ENCODE measurements at regions not wholly inside any gene's neighbourhood (a gene's known extent, or its start where the extent isn't known, plus 50 kb on each side); places are given as distances from the start of the nearest gene placed in this dataset.

DNA sequence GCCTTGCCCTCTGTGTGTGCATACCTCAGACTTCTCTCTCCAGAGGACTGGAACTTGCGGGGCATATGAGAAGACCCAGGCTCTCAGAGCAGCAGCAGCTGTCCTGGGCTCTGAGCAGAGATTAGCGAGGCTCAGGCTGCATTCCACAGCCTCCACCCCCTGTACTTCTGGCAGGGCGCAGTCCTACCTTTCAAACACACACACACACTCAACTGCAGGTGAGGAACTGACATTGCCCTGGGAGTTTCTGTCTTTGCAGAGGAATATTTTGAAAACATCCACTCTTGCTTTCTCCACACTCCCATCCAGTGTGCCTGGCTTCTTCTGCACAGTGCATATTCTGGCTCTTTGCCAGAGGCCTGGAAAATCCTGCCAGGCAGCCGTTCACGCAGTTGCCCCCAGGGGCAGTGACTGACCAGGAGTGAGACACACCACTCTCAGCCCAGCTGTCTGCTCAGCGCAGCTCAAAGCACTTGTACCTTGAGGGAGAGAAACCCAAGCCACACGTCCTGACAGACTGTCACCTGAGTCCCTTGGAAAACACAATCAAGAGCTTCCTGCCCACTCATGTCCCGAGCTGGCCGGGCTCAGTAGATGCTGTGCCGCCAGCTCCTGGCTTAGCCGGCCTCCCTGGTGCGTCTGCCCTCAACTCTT is 460.8 kb downstream of the RNF144A start:
- TF ChIP-seq FOXM1 (IDR thresholded peaks at IDR 0.05; ENCODE audit: borderline replicate concordance, low read depth) (no peak), EGR1 (IDR thresholded peaks at IDR 0.05) (no peak), EP300 (IDR thresholded peaks at IDR 0.05; ENCODE audit: borderline replicate concordance) (no peak), CEBPB (IDR thresholded peaks at IDR 0.05) (no peak), TAF1 (IDR thresholded peaks at IDR 0.05; ENCODE audit: low read depth) (no peak), YY1 (IDR thresholded peaks at IDR 0.05; ENCODE audit: low read depth) (no peak), NFIC (IDR thresholded peaks at IDR 0.05) (no peak)
- TF ChIP-seq, protein P1, sequence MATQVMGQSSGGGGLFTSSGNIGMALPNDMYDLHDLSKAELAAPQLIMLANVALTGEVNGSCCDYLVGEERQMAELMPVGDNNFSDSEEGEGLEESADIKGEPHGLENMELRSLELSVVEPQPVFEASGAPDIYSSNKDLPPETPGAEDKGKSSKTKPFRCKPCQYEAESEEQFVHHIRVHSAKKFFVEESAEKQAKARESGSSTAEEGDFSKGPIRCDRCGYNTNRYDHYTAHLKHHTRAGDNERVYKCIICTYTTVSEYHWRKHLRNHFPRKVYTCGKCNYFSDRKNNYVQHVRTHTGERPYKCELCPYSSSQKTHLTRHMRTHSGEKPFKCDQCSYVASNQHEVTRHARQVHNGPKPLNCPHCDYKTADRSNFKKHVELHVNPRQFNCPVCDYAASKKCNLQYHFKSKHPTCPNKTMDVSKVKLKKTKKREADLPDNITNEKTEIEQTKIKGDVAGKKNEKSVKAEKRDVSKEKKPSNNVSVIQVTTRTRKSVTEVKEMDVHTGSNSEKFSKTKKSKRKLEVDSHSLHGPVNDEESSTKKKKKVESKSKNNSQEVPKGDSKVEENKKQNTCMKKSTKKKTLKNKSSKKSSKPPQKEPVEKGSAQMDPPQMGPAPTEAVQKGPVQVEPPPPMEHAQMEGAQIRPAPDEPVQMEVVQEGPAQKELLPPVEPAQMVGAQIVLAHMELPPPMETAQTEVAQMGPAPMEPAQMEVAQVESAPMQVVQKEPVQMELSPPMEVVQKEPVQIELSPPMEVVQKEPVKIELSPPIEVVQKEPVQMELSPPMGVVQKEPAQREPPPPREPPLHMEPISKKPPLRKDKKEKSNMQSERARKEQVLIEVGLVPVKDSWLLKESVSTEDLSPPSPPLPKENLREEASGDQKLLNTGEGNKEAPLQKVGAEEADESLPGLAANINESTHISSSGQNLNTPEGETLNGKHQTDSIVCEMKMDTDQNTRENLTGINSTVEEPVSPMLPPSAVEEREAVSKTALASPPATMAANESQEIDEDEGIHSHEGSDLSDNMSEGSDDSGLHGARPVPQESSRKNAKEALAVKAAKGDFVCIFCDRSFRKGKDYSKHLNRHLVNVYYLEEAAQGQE (IDR thresholded peaks at IDR 0.05; ENCODE audit: low read depth), result no peak
- TF ChIP-seq, protein P2, sequence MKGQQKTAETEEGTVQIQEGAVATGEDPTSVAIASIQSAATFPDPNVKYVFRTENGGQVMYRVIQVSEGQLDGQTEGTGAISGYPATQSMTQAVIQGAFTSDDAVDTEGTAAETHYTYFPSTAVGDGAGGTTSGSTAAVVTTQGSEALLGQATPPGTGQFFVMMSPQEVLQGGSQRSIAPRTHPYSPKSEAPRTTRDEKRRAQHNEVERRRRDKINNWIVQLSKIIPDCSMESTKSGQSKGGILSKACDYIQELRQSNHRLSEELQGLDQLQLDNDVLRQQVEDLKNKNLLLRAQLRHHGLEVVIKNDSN (IDR thresholded peaks at IDR 0.05), result no peak
- TF ChIP-seq, protein P3, sequence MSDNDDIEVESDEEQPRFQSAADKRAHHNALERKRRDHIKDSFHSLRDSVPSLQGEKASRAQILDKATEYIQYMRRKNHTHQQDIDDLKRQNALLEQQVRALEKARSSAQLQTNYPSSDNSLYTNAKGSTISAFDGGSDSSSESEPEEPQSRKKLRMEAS (IDR thresholded peaks at IDR 0.05), result no peak
